Neural progenitor cell (in vitro differentiated cells): ENCODE measurements at regions not wholly inside any gene's neighbourhood (a gene's known extent, or its start where the extent isn't known, plus 50 kb on each side); places are given as distances from the start of the nearest gene placed in this dataset.

ENCODE experiments used
- DNase-seq: peaks from one replicate; pipeline ENCODE4 v3.0.0-alpha.2; 2016; ENCODE audit warnings: low spot score
- H2AFZ ChIP-seq: fragments of 200-600 bp; sonication (generic); replicated peaks from 2 replicates; pipeline ENCODE4 v1.6.1; 2016; ENCODE audit warnings: antibody characterized with exemption
- H3F3A ChIP-seq: fragments of 200-600 bp; sonication (generic); 2 replicates; pipeline ENCODE4 v1.6.1; 2016; ENCODE audit warnings: antibody characterized with exemption, low read depth
- H3K27ac ChIP-seq: fragments of 200-600 bp; sonication (generic); 2 replicates; pipeline ENCODE4 v1.5.1; 2016; ENCODE audit warnings: mild to moderate bottlenecking
- H3K27me3 ChIP-seq: fragments of 200-600 bp; sonication (generic); 2 replicates; pipeline ENCODE4 v1.6.1; 2016; ENCODE audit warnings: mild to moderate bottlenecking, moderate library complexity
- H3K36me3 ChIP-seq: fragments of 200-600 bp; sonication (generic); 2 replicates; pipeline ENCODE4 v1.5.1; 2016
- H3K4me1 ChIP-seq: fragments of 200-600 bp; sonication (generic); 2 replicates; pipeline ENCODE4 v1.6.1; 2016; ENCODE audit warnings: mixed run types
- H3K4me2 ChIP-seq: fragments of 200-600 bp; sonication (generic); 2 replicates; pipeline ENCODE4 v1.6.1; 2016
- H3K4me3 ChIP-seq: fragments of 200-600 bp; sonication (generic); 2 replicates; pipeline ENCODE4 v1.5.1; 2016
- H3K79me2 ChIP-seq: fragments of 200-600 bp; sonication (generic); 2 replicates; pipeline ENCODE4 v1.6.1; 2016; ENCODE audit warnings: low read depth
- H3K9ac ChIP-seq: fragments of 200-600 bp; sonication (generic); 2 replicates; pipeline ENCODE4 v1.6.1; 2016
- H3K9me3 ChIP-seq: fragments of 200-600 bp; sonication (generic); 2 replicates; pipeline ENCODE4 v1.5.1; 2016; ENCODE audit warnings: low read depth
- H4K20me1 ChIP-seq: fragments of 200-600 bp; sonication (generic); 2 replicates; pipeline ENCODE4 v1.6.1; 2016; ENCODE audit warnings: low read depth
- H3K27ac Mint-ChIP-seq: 3 replicates; pipeline ENCODE4 v1.8.0; 2021; ENCODE audit warnings: mixed read lengths
- H3K27me3 Mint-ChIP-seq: 2 replicates; pipeline ENCODE4 v1.8.0; 2022; ENCODE audit warnings: low read depth, mild to moderate bottlenecking, inconsistent platforms, moderate library complexity, mixed read lengths; ENCODE audit not compliant: insufficient read depth
- H3K36me3 Mint-ChIP-seq: 3 replicates; pipeline ENCODE4 v1.8.0; 2021; ENCODE audit warnings: mixed read lengths
- H3K4me1 Mint-ChIP-seq: 3 replicates; pipeline ENCODE4 v1.8.0; 2021; ENCODE audit warnings: mixed read lengths
- H3K4me3 Mint-ChIP-seq: 3 replicates; pipeline ENCODE4 v1.8.0; 2021; ENCODE audit warnings: mild to moderate bottlenecking, moderate library complexity, mixed read lengths
- H3K9me3 Mint-ChIP-seq: 3 replicates; pipeline ENCODE4 v1.8.0; 2020; ENCODE audit warnings: mixed read lengths
- EZH2 ChIP-seq: fragments of 200-600 bp; sonication (generic); IDR thresholded peaks from 2 replicates; pipeline ENCODE4 v1.6.1; 2017; ENCODE audit warnings: antibody characterized with exemption, mild to moderate bottlenecking, moderate library complexity
- EZH2phosphoT487 ChIP-seq: fragments of 200-600 bp; sonication (generic); IDR thresholded peaks from 2 replicates; pipeline ENCODE4 v1.6.1; 2017; ENCODE audit warnings: antibody characterized with exemption
- TF ChIP-seq, protein P1 (sequence below): fragments of 200-600 bp; sonication (generic); IDR thresholded peaks from 2 replicates; pipeline ENCODE4 v1.5.1; 2017; ENCODE audit warnings: antibody characterized with exemption, mild to moderate bottlenecking

DNA sequence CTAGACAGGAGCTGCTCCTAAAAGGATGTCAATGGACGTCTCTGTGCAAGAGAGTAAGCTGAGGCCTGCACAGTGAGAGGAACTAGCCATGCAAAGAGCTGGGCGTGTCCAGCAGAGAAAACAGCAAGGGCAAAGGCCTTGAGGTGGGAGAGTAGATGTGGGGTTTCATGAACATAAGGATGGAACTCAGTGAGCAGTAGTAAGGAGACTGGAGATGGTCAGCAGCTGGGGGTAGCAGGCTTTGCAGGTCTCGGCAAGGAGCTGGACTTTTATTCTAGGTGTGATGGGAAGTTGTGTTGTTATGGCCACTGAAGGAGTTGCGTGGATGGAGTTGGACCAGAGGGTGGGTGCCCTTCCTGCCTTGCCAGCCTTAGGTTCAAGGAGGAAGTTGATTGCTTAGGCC is 90.7 kb upstream of the SIRPA start:
- H3K9me3 Mint-ChIP-seq = no peaks in the 10 kb centered on the region
- H3K4me1 Mint-ChIP-seq = peaks cover 22% of the 10 kb centered on the region
- Histone ChIP-seq H3K27me3 (peaks cover 51% of the 10 kb centered on the region), H3K9me3 (no peaks in the 10 kb centered on the region), H2AFZ (no peak overlapping the region), H3K9ac (no peak overlapping the region), H3K4me2 (no peak overlapping the region), H3K4me3 (no peak overlapping the region), H3F3A (peaks cover 18% of the 10 kb centered on the region), H3K36me3 (no peaks in the 10 kb centered on the region), H4K20me1 (no peaks in the 10 kb centered on the region), H3K79me2 (no peaks in the 10 kb centered on the region), H3K4me1 (peaks cover 6% of the 10 kb centered on the region), H3K27ac (no peak overlapping the region)
- no peak overlapping the region for H3K27ac Mint-ChIP-seq
- H3K4me3 Mint-ChIP-seq = peak overlapping the region; percentile 81
- TF ChIP-seq EZH2 (no peak), EZH2phosphoT487 (no peak)
- TF ChIP-seq, protein P1, sequence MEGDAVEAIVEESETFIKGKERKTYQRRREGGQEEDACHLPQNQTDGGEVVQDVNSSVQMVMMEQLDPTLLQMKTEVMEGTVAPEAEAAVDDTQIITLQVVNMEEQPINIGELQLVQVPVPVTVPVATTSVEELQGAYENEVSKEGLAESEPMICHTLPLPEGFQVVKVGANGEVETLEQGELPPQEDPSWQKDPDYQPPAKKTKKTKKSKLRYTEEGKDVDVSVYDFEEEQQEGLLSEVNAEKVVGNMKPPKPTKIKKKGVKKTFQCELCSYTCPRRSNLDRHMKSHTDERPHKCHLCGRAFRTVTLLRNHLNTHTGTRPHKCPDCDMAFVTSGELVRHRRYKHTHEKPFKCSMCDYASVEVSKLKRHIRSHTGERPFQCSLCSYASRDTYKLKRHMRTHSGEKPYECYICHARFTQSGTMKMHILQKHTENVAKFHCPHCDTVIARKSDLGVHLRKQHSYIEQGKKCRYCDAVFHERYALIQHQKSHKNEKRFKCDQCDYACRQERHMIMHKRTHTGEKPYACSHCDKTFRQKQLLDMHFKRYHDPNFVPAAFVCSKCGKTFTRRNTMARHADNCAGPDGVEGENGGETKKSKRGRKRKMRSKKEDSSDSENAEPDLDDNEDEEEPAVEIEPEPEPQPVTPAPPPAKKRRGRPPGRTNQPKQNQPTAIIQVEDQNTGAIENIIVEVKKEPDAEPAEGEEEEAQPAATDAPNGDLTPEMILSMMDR = no peak
- H3K36me3 Mint-ChIP-seq = no peaks in the 10 kb centered on the region
- no peak for DNase-seq
- peaks cover 19% of the 10 kb centered on the region for H3K27me3 Mint-ChIP-seq

DNA sequence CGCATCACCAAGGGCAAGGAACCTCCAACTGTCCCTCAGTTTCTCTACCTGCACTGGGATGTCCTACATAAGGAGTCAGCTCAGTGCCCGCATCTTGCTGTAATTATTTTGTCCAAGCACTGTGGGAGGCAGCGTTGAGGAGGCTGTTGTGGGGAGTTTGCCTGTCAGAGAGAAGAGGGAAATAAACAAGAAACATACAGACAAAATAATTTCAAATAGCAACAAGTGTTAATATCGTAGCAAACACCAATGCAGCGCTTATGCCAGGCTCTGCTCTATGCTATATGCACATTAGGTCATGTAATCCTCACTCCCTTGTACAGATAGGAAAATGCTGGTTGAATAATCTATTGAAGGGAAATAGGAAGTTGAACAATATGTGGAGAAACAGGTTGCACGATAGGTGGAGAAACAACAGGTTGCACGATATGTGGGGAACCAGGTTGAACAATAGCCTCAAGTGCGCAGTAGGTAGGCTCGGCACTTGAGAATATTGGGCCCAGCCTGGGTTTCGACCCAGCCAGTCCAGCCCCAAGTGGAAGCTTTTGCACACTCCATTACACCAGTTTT is 91.2 kb upstream of the SIRPA start:
- Mint-ChIP-seq H3K36me3 (no peaks in the 10 kb centered on the region), H3K9me3 (no peaks in the 10 kb centered on the region), H3K27ac (no peak overlapping the region), H3K4me3 (peak overlapping the region; percentile 81), H3K27me3 (peaks cover 19% of the 10 kb centered on the region), H3K4me1 (peaks cover 22% of the 10 kb centered on the region)
- Histone ChIP-seq H3K79me2 (no peaks in the 10 kb centered on the region), H3K9ac (no peak overlapping the region), H2AFZ (peak overlapping the region; percentile 95), H3K27me3 (peaks cover 51% of the 10 kb centered on the region), H3K27ac (no peak overlapping the region), H3K36me3 (no peaks in the 10 kb centered on the region), H3K9me3 (no peaks in the 10 kb centered on the region), H3K4me2 (peak overlapping the region; percentile 81), H4K20me1 (no peaks in the 10 kb centered on the region), H3F3A (peaks cover 18% of the 10 kb centered on the region), H3K4me1 (peaks cover 6% of the 10 kb centered on the region), H3K4me3 (peak overlapping the region; percentile 71)
- TF ChIP-seq EZH2 = peak; percentile 11
- TF ChIP-seq, protein P1 = no peak
- TF ChIP-seq EZH2phosphoT487 = peak; percentile 15
- DNase-seq = no peak

DNA sequence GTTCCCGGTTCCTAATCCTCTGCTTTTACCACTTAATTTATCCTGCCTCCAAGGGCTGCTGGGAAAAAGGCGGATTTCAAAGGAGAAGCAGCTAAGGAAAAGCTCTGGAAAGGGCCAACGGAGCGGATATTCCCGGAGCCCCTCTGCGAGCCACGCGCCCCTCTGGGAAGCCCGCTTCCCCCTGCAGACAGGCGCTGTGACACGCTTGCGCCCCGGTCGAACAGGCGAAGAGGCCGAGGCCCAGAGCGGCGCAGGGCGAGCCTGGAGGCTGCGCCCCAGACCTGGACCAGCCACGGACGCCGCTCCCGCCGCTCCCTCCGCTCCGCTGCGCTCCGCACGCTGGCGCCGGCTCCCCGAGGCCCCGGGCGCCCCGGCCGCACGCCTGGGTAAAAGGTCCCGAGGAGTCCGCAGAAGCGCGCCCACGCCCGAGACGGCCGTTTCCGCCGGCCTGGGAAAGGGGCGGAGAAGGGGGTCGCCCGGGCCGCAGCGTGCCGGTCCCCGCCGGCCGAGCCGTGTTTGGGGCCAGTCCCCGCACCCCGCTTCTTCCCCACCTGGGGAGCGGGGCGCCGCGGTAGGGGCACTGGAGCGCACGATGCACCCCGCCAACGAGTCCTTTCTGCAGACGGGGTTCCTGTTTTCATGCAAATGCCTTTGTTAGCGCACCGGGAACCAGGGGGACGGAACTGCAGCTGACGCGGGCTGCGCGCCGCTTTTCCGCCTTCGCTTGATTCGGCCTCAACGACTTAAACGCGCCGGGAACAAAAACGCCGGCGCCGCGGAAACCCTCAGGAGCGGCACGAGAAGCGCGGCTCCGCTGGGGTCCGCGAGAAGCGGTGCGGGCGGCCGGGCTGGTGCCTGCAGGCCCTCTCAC is 91.9 kb upstream of the SIRPA start:
- Mint-ChIP-seq H3K27ac (no peak overlapping the region), H3K36me3 (no peaks in the 10 kb centered on the region), H3K4me1 (peaks cover 22% of the 10 kb centered on the region), H3K4me3 (peak overlapping the region; percentile 86), H3K27me3 (peaks cover 19% of the 10 kb centered on the region), H3K9me3 (no peaks in the 10 kb centered on the region)
- Histone ChIP-seq H3K9ac (no peak overlapping the region), H4K20me1 (no peaks in the 10 kb centered on the region), H3K4me3 (peak overlapping the region; percentile 71), H3K4me2 (peak overlapping the region; percentile 81), H3K27ac (no peak overlapping the region), H2AFZ (peak overlapping the region; percentile 95), H3K27me3 (peaks cover 51% of the 10 kb centered on the region), H3K9me3 (no peaks in the 10 kb centered on the region), H3K79me2 (no peaks in the 10 kb centered on the region), H3F3A (peaks cover 18% of the 10 kb centered on the region), H3K36me3 (no peaks in the 10 kb centered on the region), H3K4me1 (peaks cover 6% of the 10 kb centered on the region)
- TF ChIP-seq EZH2phosphoT487 (peak; percentile 53), EZH2 (peak; percentile 77)
- TF ChIP-seq, protein P1 = no peak
- peak; percentile 93 for DNase-seq
